ENCODE measurements at regions not wholly inside any gene's neighbourhood (a gene's known extent, or its start where the extent isn't known, plus 50 kb on each side); places are given as distances from the start of the nearest gene placed in this dataset.

DNA sequence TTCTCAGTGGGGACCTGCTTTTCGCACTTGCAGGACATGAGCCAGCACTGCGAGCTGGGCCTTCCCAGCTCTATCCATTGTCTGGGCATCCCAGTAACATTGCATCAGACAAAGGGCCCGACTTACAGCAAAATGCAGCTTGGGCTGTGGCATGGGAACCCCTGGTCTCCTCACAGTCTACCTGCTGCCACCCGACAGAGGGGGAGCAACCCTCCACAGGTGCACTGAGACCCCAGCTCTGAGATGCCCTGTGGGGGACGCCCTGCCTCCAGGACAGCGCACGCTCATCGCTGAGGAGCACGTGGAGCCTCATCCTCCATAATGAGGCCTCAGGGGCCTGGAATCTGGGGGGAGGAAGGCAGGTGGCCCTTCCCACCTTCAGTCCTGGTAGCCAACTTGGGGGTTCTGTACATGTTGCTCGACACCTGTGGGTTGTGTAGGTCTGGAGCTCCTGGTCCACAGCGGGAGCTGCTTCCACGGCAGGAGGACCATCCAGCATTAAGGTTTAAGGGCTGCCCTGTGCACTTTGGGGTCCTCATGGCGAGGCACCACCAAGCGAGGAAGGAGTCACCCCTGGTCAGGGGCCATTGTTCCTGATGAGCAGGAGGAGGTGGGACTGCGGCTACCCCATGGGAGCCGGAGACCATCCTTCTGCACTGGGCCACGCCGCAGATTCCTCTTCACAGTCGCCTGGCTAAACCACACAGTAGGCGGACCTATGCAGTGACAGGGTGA lies 376.5 kb upstream of the IRX1 start:
- Histone ChIP-seq H3K4me3 (ENCODE audit: low read depth, low read length) (no peak overlapping the region), H3K27me3 (ENCODE audit: control insufficient read depth, insufficient read depth, low read length) (no peaks in the 10 kb centered on the region), H3K36me3 (ENCODE audit: control insufficient read depth, insufficient read depth, low read length) (no peaks in the 10 kb centered on the region)
- POLR2A ChIA-PET: no interaction called here
- CTCF ChIA-PET: no interaction called here
- DNase-seq (ENCODE audit: low read depth): no peak
- TF ChIP-seq, protein P1, sequence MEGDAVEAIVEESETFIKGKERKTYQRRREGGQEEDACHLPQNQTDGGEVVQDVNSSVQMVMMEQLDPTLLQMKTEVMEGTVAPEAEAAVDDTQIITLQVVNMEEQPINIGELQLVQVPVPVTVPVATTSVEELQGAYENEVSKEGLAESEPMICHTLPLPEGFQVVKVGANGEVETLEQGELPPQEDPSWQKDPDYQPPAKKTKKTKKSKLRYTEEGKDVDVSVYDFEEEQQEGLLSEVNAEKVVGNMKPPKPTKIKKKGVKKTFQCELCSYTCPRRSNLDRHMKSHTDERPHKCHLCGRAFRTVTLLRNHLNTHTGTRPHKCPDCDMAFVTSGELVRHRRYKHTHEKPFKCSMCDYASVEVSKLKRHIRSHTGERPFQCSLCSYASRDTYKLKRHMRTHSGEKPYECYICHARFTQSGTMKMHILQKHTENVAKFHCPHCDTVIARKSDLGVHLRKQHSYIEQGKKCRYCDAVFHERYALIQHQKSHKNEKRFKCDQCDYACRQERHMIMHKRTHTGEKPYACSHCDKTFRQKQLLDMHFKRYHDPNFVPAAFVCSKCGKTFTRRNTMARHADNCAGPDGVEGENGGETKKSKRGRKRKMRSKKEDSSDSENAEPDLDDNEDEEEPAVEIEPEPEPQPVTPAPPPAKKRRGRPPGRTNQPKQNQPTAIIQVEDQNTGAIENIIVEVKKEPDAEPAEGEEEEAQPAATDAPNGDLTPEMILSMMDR (IDR thresholded peaks at IDR 0.05; ENCODE audit: insufficient read depth, low read depth, low read length): no peak

DNA sequence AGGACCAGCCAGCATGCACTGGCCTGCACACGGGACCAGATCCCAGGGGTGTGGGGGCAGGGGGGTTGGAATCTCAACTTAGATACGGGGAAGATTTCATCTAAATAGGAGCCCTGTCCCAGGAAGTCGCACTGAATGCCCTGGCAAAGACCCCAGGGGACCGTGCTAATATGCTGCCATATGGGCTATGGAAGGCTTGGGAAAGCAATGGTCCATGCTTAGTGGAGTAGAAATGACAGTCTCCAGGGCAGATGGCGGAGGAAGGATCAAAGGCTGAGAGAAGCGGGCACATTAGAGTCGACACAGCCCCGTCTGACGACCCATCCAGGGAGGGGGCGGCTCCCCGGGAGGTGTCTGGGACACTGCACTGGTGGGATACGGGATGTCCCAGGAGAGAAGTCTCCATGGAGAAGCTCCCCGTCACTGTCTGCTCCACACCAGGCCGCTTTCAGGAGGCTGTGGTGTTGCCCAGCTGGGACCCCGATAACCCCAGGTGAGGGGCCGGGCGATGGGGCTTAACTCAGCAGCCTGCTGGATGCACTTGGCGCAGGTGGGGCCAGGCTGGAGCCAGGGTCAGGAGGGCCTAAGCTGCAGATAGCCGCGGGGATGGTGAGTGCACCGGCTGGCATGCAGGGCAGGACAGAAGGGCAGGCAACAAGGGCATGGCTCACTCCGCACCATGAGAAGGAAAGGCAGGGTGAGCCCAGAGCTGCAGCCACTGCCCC lies 377.7 kb upstream of the IRX1 start:
- Histone ChIP-seq H3K36me3 (ENCODE audit: control insufficient read depth, insufficient read depth, low read length) (no peaks in the 10 kb centered on the region), H3K4me3 (ENCODE audit: low read depth, low read length) (no peak overlapping the region), H3K27me3 (ENCODE audit: control insufficient read depth, insufficient read depth, low read length) (no peaks in the 10 kb centered on the region)
- ChIA-PET POLR2A (no interaction called here), CTCF (no interaction called here)
- TF ChIP-seq, protein P1 (IDR thresholded peaks at IDR 0.05; ENCODE audit: insufficient read depth, low read depth, low read length): no peak
- no peak for DNase-seq (ENCODE audit: low read depth)

DNA sequence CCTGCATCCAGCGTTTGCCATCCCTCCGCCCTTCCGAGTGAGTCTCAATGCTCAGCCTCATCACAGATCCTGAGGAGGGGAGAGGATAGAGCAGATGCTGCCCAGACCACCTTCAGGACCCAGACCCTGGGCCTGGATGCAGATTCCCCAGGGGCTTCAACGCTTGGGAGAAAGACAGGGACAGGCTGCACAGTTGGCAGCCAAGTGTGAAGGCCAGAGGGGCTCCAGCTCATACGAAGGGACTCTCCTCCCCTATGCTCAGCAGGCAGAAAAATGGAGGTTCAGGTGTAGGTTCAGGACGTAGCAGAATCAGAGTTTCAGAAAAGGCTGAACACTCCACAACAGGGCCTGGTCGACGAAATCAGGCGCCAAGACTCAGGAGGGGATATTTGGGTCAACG lies 378.5 kb upstream of the IRX1 start:
- TF ChIP-seq, protein P1 (IDR thresholded peaks at IDR 0.05; ENCODE audit: insufficient read depth, low read depth, low read length): no peak
- no peak for DNase-seq (ENCODE audit: low read depth)
- no peaks in the 10 kb centered on the region for H3K27me3 ChIP-seq (ENCODE audit: control insufficient read depth, insufficient read depth, low read length)
- no peak overlapping the region for H3K4me3 ChIP-seq (ENCODE audit: low read depth, low read length)
- H3K36me3 ChIP-seq (ENCODE audit: control insufficient read depth, insufficient read depth, low read length): no peaks in the 10 kb centered on the region
- CTCF ChIA-PET: no interaction called here
- POLR2A ChIA-PET: no interaction called here

DNA sequence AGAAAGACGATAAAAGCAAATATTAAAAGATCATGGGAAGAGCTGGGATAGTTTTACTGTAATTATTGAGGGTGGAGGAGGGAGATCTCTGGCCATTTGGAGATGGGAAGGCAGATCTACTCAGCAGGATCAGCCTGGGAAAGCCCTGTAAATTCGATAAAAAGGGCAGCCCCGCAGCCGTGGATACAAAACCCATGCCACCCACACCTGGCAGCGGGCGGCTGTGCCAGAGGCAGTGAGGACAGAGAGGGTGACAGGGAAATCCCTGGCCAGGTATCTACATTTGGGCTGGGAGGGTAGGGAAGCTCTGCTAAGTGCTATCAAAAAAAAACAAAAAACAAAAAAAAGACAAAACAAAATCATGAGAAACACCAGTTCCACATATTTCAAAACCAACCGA lies 379.2 kb upstream of the IRX1 start:
- ChIA-PET POLR2A (no interaction called here), CTCF (no interaction called here)
- TF ChIP-seq, protein P1 (IDR thresholded peaks at IDR 0.05; ENCODE audit: insufficient read depth, low read depth, low read length): no peak
- no peak overlapping the region for H3K4me3 ChIP-seq (ENCODE audit: low read depth, low read length)
- no peak for DNase-seq (ENCODE audit: low read depth)
- H3K27me3 ChIP-seq (ENCODE audit: control insufficient read depth, insufficient read depth, low read length): no peaks in the 10 kb centered on the region
- H3K36me3 ChIP-seq (ENCODE audit: control insufficient read depth, insufficient read depth, low read length): no peaks in the 10 kb centered on the region

DNA sequence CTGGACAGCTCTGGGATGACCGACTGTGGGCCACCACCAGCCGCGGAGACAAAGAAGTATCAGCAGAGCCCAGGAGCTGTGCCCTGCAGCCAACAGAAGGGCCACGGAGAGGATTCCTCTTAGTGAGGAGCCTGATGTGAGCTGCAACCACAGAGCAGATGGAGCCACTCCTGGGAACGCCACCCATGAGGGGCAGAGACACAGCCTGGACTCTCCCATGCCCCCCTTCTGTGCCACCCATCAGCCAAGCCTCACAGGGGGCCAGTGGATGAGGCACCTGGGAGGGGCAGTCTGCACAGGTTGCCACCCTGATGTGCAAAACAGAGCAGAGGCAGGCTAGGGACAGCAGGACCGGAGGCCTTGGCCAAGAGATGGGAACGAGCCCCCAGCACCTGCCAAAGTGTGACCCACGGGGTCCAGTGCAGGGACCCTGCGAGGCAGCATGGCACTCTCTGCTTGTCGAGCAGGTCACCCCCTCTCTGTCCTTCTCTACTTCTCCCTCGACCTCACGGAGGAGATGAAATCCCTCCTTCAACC lies 380.7 kb upstream of the IRX1 start:
- CTCF ChIA-PET: no interaction called here
- Histone ChIP-seq H3K4me3 (ENCODE audit: low read depth, low read length) (no peak overlapping the region), H3K36me3 (ENCODE audit: control insufficient read depth, insufficient read depth, low read length) (no peaks in the 10 kb centered on the region), H3K27me3 (ENCODE audit: control insufficient read depth, insufficient read depth, low read length) (no peaks in the 10 kb centered on the region)
- TF ChIP-seq, protein P1 (IDR thresholded peaks at IDR 0.05; ENCODE audit: insufficient read depth, low read depth, low read length): no peak
- POLR2A ChIA-PET: no interaction called here
- no peak for DNase-seq (ENCODE audit: low read depth)
